H7 (cell line): ENCODE measurements at regions not wholly inside any gene's neighbourhood (a gene's known extent, or its start where the extent isn't known, plus 50 kb on each side); places are given as distances from the start of the nearest gene placed in this dataset.

ENCODE experiments used
- DNase-seq: peaks from one replicate; pipeline ENCODE4 v3.0.0; 2012
- H3K27me3 ChIP-seq: 2 replicates; pipeline ENCODE4 v1.6.0; 2011; ENCODE audit warnings: mild to moderate bottlenecking, low read length; ENCODE audit not compliant: control insufficient read depth, insufficient read depth
- H3K36me3 ChIP-seq: replicated peaks from 2 replicates; pipeline ENCODE4 v1.5.1; 2011; ENCODE audit warnings: low read length; ENCODE audit not compliant: control insufficient read depth, insufficient read depth
- H3K4me3 ChIP-seq: 2 replicates; pipeline ENCODE4 v1.5.1; 2011; ENCODE audit warnings: low read depth, mild to moderate bottlenecking, control low read depth, low read length, moderate library complexity; ENCODE audit not compliant: insufficient read depth

DNA sequence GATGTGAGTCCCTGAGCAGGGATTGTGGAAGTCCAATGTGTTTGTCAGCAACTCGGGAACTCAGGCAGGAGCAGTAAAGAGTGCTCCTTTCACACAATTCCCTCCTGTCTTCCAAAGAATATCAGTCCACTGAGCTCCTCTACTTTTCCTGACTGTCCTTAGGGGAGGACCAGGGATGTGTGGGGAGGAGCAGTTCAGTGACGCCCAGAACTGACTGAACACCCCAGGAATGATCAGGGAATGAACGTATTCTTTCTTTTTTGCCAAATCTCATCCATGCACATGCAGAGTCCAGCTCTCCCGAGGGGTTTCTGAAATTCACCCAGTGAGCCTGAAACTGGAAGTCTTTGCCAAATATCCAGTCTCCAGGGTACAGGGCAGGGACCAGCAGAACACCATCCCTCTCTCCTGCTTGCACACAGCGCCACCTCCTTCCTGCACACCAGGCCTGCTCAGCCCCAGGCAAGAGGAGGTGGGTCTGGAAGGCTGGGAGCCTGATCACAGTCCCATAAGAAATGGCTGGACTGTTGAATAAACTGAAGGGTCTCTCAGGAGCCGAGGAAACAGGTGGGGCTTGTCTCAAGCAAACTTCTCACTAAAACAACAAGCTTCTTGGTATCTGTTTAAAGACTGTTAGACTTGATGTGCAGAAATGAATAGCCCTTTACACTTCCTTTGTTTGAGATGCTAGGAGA lies 294.7 kb downstream of the C7orf25 start:
- Histone ChIP-seq H3K4me3 (no peak overlapping the region), H3K27me3 (no peaks in the 10 kb centered on the region), H3K36me3 (no peaks in the 10 kb centered on the region)
- no peak for DNase-seq

- no peak for DNase-seq
- H3K4me3 ChIP-seq = no peak overlapping the region
- H3K27me3 ChIP-seq = no peaks in the 10 kb centered on the region
- H3K36me3 ChIP-seq = no peaks in the 10 kb centered on the region
Observed at GRCh38 chr7:42614636-42615035, 297.2 kb downstream of the C7orf25 start.

GRCh38 chr7:42611961-42612360 lies 299.9 kb downstream of the C7orf25 start:
- no peak for DNase-seq
- Histone ChIP-seq H3K36me3 (no peaks in the 10 kb centered on the region), H3K4me3 (no peak overlapping the region), H3K27me3 (no peaks in the 10 kb centered on the region)

DNA sequence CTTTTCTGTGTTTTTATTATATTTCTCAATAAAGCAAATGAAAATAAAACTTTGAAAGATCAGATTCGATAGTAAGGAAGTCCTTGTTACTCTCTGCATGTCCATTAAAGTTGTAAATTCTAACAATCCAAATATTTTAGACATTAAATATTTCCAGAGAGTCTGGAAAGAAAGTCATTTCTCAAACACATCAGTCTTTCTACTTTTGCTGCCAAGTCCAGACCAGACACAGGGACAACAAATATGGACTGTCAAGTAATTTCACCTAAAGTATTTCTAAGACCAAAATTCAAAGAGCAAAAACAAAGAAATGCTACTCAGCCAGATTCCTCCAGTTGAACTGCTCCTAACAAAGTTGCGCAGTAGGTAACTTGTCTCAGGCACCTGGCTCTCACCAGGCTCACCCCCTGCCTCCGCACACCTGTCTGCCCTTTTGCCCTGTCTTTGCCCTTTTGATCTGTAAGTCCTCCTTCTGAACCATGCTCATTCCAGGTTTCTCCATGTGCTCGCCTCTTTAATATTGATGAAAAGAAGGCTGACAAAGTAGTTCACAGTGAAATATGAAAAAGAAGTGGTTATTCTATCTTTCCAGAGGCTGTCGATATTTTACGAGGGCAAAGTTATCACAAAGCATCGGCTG lies 300.5 kb downstream of the C7orf25 start:
- no peak for DNase-seq
- no peaks in the 10 kb centered on the region for H3K36me3 ChIP-seq
- no peaks in the 10 kb centered on the region for H3K27me3 ChIP-seq
- no peak overlapping the region for H3K4me3 ChIP-seq

- no peaks in the 10 kb centered on the region for H3K27me3 ChIP-seq
- DNase-seq = no peak
- no peaks in the 10 kb centered on the region for H3K36me3 ChIP-seq
- no peak overlapping the region for H3K4me3 ChIP-seq
Observed at GRCh38 chr7:42606193-42606905, 305.5 kb downstream of the C7orf25 start.

DNA sequence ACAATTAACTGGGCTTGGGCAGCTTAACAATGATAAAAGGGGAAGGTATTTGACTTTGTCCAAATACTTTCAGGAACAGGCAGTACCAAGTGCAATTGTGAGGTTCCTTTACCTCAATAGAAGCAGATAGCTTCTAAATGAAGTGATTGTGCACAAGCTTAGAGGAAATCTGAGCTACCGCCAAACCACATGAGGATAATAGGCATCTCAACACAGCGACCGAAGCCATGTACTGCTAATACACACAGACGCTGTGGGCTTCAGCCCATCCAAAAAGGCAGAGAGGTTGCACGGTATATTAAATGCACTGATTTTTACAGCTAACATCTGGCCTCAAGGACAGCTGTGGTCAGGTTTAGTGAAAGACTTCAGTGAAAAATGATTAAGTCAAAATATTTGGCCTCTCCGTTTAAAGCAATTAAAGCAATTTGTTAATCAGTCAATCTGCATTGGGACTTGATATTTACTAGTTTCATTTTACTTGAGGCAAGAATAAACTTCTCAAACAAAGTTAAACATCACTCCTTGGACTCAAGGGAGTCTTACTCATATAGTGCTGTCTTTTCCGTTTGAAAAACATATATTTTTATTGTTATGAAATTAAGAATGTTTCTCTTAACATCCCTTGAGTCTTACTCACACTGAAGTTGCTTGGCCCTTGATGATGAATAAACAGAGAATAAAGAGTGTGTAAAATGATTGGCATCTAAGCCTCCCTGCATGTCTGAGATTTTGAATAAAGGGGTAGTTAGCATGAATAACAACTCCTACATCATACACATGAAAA lies 306.3 kb downstream of the C7orf25 start:
- Histone ChIP-seq H3K36me3 (no peaks in the 10 kb centered on the region), H3K4me3 (no peak overlapping the region), H3K27me3 (no peaks in the 10 kb centered on the region)
- DNase-seq = no peak

DNA sequence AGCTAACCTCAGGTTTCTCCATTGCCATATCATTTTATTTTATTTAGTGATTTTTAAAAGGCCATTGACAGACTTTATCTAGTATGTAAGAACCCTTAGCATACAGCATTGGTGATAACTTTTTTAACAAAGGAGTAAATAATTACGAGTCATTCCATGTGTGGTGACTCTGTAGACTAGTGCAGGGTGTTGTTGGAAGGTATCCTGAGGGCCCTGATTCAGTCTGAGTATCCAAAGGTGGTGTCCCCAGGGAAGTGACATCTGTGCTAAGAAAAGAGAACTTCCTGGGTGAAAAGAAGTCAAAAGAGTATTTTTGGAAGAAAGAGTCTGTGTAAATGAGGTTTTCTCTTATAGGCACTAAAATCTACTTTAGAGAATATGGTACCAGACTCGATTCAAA lies 308.4 kb downstream of the C7orf25 start:
- Histone ChIP-seq H3K4me3 (no peak overlapping the region), H3K27me3 (no peaks in the 10 kb centered on the region), H3K36me3 (no peaks in the 10 kb centered on the region)
- no peak for DNase-seq

DNA sequence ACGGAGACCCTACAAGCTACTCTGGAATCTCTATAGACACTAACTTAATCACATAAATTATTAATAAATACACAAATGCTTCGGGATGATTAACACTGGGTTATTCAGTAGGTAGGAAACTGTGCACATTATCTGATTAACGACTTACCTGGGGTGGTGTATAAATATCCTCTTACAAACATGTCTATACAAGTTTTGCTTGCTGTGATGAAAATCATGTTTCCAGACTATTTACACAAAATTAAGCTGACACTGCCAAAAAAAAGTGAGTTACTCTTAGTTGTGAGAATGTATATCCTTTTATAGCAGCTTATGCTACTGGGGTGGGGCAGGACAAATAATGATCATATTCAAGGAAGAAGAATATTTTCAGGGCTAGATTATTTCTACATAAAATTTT lies 314.6 kb downstream of the C7orf25 start:
- no peak for DNase-seq
- no peaks in the 10 kb centered on the region for H3K36me3 ChIP-seq

GRCh38 chr7:42596737-42597136 lies 315.1 kb downstream of the C7orf25 start:
- no peak for DNase-seq
- Histone ChIP-seq H3K4me3 (no peak overlapping the region), H3K27me3 (no peaks in the 10 kb centered on the region), H3K36me3 (no peaks in the 10 kb centered on the region)

More for the DNA sequence above, 314.6 kb downstream of the C7orf25 start:
- Histone ChIP-seq H3K27me3 (no peaks in the 10 kb centered on the region), H3K4me3 (no peak overlapping the region)

DNA sequence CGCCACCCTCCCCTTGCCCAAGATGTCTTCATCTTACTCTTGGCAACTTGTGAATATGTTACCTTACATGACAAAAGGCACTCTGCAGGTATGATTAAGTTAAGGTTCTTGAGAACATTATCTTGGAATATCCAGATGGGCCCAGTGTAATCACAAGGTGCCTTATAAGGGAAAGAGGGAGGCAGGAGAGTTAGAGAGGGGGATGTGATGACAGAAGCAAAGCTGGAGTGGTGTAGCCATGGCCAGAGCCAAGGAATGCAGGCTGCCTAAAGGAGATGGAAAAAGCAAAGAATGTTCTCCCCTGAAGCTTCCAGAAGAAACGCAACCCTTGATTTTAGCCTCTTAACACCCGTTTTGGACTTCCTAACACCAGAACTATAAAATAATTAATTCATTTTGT lies 318.0 kb downstream of the C7orf25 start:
- no peak for DNase-seq
- Histone ChIP-seq H3K36me3 (no peaks in the 10 kb centered on the region), H3K27me3 (no peaks in the 10 kb centered on the region), H3K4me3 (no peak overlapping the region)

DNA sequence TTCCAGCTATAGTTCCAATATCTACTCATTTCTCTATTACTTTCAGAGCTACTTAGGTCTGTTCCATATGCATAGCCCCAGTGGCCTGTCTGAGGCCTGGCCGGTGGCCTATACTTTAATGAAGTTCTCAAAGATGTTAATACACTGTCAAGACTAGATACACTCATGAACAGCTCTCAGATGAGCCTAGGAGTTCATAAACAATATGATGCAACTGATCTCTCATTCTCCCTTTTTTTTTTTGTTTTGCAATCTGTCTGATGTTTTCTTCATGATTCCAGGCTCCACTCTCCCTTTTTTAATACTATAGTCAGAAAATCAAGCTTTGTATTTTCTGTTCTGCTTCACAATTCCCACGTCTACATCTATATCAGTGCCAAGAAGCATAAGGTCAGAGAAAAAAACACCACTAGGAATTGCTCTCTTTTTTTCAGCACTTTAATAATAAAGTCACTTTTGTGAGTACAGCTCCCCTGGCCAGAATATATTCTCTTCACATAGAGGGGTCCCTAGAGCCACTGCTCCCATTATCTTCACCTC lies 321.0 kb downstream of the C7orf25 start:
- H3K36me3 ChIP-seq = no peaks in the 10 kb centered on the region
- no peaks in the 10 kb centered on the region for H3K27me3 ChIP-seq
- no peak overlapping the region for H3K4me3 ChIP-seq
- no peak for DNase-seq

DNA sequence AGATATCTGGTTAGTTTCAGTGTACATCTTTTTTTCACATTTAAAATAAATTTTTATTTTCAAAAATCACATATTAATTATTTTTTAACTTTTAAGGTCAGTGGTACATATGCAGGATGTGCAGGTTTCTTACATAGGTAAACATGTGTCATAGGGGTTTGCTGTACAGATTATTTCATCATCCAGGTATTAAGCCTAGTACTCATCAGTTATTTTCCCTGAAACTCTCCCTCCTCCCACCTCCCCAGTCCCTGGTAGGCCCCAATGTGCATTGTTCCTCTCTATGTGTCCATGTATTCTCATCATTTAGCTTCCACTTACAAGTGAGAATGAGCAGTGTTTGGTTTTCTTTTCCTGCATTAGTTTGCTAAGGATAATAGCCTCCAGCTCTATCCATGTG lies 323.0 kb downstream of the C7orf25 start:
- no peak overlapping the region for H3K4me3 ChIP-seq
- H3K27me3 ChIP-seq = no peaks in the 10 kb centered on the region
- H3K36me3 ChIP-seq = no peaks in the 10 kb centered on the region
- DNase-seq = no peak

- no peak overlapping the region for H3K4me3 ChIP-seq
- no peak for DNase-seq
- H3K27me3 ChIP-seq = no peaks in the 10 kb centered on the region
- H3K36me3 ChIP-seq = no peaks in the 10 kb centered on the region
Observed at GRCh38 chr7:42587806-42588205, 324.1 kb downstream of the C7orf25 start.

DNA sequence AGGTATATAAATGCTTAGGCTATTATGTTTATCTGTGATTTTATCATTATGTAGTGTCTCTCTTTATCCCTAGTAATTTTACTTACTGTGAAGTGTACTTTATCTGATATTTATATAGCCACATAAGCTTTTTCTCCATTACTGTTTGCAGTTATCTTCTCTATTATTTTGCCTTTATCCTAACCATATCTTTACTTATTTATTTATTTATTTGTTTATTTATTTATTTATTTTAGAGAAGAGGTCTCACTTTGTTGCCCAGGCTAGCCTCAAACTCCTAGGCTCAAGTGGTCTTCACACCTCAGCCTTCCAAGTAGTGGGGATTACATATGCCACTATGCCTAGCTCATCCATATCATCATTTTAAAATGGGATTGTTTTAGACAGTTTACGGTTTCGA lies 331.8 kb downstream of the C7orf25 start:
- no peak for DNase-seq
- no peak overlapping the region for H3K4me3 ChIP-seq
- H3K36me3 ChIP-seq = no peaks in the 10 kb centered on the region
- no peaks in the 10 kb centered on the region for H3K27me3 ChIP-seq
